ENCODE measurements at regions not wholly inside any gene's neighbourhood (a gene's known extent, or its start where the extent isn't known, plus 50 kb on each side); places are given as distances from the start of the nearest gene placed in this dataset.

- TF ChIP-seq ARNTL (CRISPR knock-in tag; IDR thresholded peaks at IDR 0.05; ENCODE audit: borderline replicate concordance, low read depth) = no peak
- TF ChIP-seq ZFP3 (CRISPR knock-in tag; IDR thresholded peaks at IDR 0.05) = no peak
- no peak for TF ChIP-seq TOX (CRISPR knock-in tag; IDR thresholded peaks at IDR 0.05; ENCODE audit: borderline replicate concordance)
- no peak for TF ChIP-seq ZNF8 (CRISPR knock-in tag; IDR thresholded peaks at IDR 0.05)
- TF ChIP-seq ESRRG (CRISPR knock-in tag; IDR thresholded peaks at IDR 0.05) = no peak
- no peak for TF ChIP-seq OSR1 (CRISPR knock-in tag; IDR thresholded peaks at IDR 0.05)
- TF ChIP-seq RARB (CRISPR knock-in tag; IDR thresholded peaks at IDR 0.05) = no peak
- no peak for TF ChIP-seq PATZ1 (CRISPR knock-in tag; IDR thresholded peaks at IDR 0.05; ENCODE audit: borderline replicate concordance)
- no peak for TF ChIP-seq ZFP30 (CRISPR knock-in tag; IDR thresholded peaks at IDR 0.05)
- no peak for TF ChIP-seq CSRNP3 (CRISPR knock-in tag; IDR thresholded peaks at IDR 0.05)
- no peak for TF ChIP-seq CREB5 (CRISPR knock-in tag; IDR thresholded peaks at IDR 0.05; ENCODE audit: low read depth)
- no peak for TF ChIP-seq ZNF565 (CRISPR knock-in tag; conservative IDR thresholded peaks at IDR 0.05; ENCODE audit: low read depth)
- TF ChIP-seq TSHZ2 (CRISPR knock-in tag; IDR thresholded peaks at IDR 0.05) = no peak
These were observed 179.4 kb downstream of the RBM46 start for GRCh38 chr4:154960476-154960875.

Data from SK-N-SH treated with all-trans-retinoic acid at 6 μM for 48 hours (cell line).